22Rv1 (cell line): ENCODE measurements at regions not wholly inside any gene's neighbourhood (a gene's known extent, or its start where the extent isn't known, plus 50 kb on each side); places are given as distances from the start of the nearest gene placed in this dataset.

Source experiments
- H3K27ac ChIP-seq: fragments of 450-650 bp; 2 replicates; pipeline ENCODE4 v1.5.1; 2017
- CTCF ChIP-seq: fragments of 450-650 bp; IDR thresholded peaks from 2 replicates; pipeline ENCODE4 v1.5.1; 2017; ENCODE audit warnings: mild to moderate bottlenecking
- ZFX ChIP-seq: fragments of 450-650 bp; IDR thresholded peaks from 2 replicates; pipeline ENCODE4 v1.6.1; 2017; ENCODE audit warnings: antibody characterized with exemption, borderline replicate concordance

- no peak for TF ChIP-seq CTCF
- no peak for TF ChIP-seq ZFX
- no peak overlapping the region for H3K27ac ChIP-seq
Measured at GRCh38 chr1:219833214-219833815, 95.0 kb downstream of the SLC30A10 start.

GRCh38 chr1:219826290-219826689, 102.1 kb downstream of the SLC30A10 start:
- TF ChIP-seq CTCF (no peak), ZFX (no peak)
- H3K27ac ChIP-seq, result no peak overlapping the region

- H3K27ac ChIP-seq, result no peak overlapping the region
- TF ChIP-seq ZFX, result no peak
- TF ChIP-seq CTCF, result no peak
Measured at GRCh38 chr1:219825355-219825754, 103.0 kb downstream of the SLC30A10 start.

- TF ChIP-seq ZFX (no peak), CTCF (no peak)
- no peak overlapping the region for H3K27ac ChIP-seq
Measured at GRCh38 chr1:219824338-219824737, 104.0 kb downstream of the SLC30A10 start.

- no peak for TF ChIP-seq ZFX
- TF ChIP-seq CTCF, result no peak
- no peak overlapping the region for H3K27ac ChIP-seq
Measured at GRCh38 chr1:219820551-219820950, 107.8 kb downstream of the SLC30A10 start.

GRCh38 chr1:219817914-219818313, 110.4 kb downstream of the SLC30A10 start:
- H3K27ac ChIP-seq, result no peak overlapping the region
- TF ChIP-seq ZFX (no peak), CTCF (no peak)

GRCh38 chr1:219813294-219813693, 115.1 kb downstream of the SLC30A10 start:
- H3K27ac ChIP-seq, result no peak overlapping the region
- no peak for TF ChIP-seq ZFX
- no peak for TF ChIP-seq CTCF
